GM19043 (cell line): ENCODE measurements at regions not wholly inside any gene's neighbourhood (a gene's known extent, or its start where the extent isn't known, plus 50 kb on each side); places are given as distances from the start of the nearest gene placed in this dataset.

Experiments used
- ATAC-seq: cut with Tn5 transposase; IDR thresholded peaks from one replicate; pipeline ENCODE4 v1.9.1; 2021; ENCODE audit warnings: low read depth; ENCODE audit not compliant: unreplicated experiment

- no peak for ATAC-seq
Observed at GRCh38 chr2:149648282-149649030, 60.9 kb upstream of the MMADHC start.

DNA sequence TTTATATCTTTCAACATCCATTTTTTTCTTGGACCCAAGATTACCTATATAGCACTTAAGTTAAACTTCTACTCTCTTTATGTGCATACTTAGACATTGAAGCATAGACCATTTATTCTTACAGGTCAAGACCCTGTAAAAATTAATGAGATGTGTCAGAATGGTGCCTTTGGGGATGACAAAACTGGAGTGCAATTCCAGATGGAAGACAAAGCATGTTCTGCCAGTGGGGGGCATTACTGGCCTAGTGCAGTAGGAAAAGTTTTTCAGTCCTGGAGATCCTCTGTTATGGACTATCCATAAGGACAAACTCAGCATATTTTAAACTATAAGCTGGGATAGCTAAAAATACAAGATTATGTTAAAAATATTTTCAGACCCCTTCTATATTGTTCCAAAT lies 57.8 kb upstream of the MMADHC start:
- ATAC-seq: no peak
